Occipital lobe (tissue), 1 donor: ENCODE measurements at regions not wholly inside any gene's neighbourhood (a gene's known extent, or its start where the extent isn't known, plus 50 kb on each side); places are given as distances from the start of the nearest gene placed in this dataset.

Source experiments
- DNase-seq: peaks from one replicate; lab custom pipeline; 2025; lab: John Stamatoyannopoulos, UW

GRCh38 chr16:85484347-85485300, 128.5 kb upstream of the GSE1 start:
- DNase-seq: no peak

DNA sequence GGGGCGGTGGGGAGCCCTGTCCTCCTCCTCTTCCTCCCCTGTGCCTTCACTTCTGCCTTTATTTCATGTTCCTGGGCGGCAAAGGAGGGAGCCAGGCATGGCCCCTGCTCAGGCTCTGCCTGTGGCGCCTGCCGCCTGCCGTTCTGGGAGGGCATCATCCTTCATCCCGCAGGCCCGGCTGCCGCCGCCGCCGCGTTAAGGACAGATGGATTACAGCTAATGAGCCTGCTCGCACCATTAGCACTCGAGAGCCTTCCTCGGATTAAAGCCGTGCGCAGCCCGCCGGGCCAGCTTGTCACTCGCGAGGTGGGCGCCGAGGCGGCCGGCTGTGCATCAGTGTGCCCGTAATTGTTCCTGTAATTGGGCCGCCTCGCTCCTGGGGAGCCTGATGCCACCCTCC, 127.7 kb upstream of the GSE1 start:
- DNase-seq: no peak

- no peak for DNase-seq
Observed at GRCh38 chr16:85486256-85486915, 126.7 kb upstream of the GSE1 start.

- DNase-seq: no peak
Observed at GRCh38 chr16:85488414-85488813, 124.7 kb upstream of the GSE1 start.

DNA sequence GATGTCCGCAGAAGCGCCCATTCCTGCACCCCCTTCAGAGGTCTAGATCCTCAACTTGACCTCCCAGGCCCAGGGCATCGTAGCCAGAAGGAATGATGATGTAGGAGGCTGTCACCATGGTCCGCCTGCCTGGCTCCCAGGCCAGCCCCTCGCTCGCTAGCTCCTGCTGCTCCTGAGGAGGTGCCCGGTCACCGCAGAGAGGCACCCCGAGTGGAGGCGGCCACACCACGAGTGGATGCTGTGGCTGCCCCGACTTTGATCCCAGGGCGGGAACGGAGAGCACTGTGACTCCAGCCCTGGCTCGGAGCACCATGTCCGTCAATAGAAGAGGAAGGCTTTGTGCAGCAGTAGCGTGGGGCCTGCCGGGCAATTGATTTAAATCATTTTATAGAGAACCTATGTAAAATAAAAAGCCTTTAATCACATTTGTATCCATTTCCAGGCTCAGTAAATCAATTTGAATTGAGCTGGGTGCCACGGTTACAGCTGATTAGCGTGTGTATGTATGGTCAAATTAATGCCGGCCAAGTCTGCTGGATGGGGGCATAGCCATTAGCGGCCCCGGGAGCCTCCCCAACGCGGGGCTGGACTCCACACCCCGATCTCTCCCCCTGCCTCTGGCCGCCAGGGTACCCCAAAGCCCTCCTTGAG, 122.6 kb upstream of the GSE1 start:
- no peak for DNase-seq

DNA sequence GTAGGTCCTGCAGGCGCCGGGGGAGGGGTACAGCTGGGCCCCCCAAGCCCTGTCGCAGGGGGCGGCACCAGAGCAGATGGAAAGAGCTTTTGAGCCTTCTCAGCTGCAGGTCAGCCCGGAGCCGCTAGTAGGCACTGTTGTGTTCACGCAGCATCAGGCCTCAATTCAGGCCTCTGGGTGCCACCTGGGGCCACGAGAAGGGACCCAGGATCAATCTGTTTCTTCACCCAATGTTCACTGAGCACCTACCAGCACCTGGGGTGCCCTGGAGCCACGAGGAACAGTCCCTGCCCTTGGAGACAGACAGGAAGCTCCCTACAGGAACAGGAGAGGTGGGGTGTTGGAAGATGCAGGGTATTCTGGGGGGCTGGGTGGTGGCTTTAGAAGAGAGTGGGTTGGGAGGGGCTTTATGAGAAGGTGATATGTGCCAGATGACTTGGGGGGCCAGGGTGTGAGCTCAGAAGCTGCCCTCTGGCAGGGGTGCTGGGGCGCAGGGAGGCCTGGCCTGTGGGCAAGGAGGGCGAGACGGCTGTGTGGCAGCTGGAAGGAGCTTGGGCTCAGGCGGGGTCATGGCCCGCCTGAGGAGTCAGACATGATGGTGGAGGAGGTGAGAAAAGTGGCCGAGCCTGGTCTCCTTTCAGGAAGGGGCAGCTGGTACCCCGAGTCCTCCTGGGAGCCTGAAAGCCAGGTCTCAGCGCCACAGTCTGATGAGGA, 121.9 kb upstream of the GSE1 start:
- no peak for DNase-seq

GRCh38 chr16:85491798-85492294, 121.3 kb upstream of the GSE1 start:
- DNase-seq: peak; percentile 61

- no peak for DNase-seq
Observed at GRCh38 chr16:85492295-85492864, 120.7 kb upstream of the GSE1 start.

GRCh38 chr16:85494315-85494714, 118.8 kb upstream of the GSE1 start:
- no peak for DNase-seq

DNA sequence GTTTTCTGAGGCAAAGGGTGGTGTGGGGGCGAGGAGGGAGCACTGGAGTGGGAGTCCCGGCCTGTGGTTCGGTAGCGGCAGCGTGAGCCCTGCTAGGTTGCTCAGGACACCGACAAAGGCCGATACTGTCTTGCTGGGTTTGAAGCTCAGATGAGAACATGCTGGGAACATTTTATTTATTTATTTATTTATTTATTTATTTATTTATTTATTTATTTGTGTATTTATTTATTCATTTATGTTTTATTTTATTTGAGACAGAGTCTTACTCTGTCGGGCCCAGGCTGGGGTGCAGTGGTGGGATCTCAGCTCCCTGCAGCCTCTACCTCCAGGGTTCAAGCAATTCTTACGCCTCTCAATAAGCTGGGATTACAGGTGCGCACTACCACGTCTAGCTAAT, 117.9 kb upstream of the GSE1 start:
- no peak for DNase-seq

- DNase-seq: no peak
Observed at GRCh38 chr16:85495823-85496538, 117.1 kb upstream of the GSE1 start.

- DNase-seq: no peak
Observed at GRCh38 chr16:85497622-85498314, 115.4 kb upstream of the GSE1 start.

GRCh38 chr16:85498607-85499006, 114.5 kb upstream of the GSE1 start:
- DNase-seq: no peak

GRCh38 chr16:85500220-85500619, 112.9 kb upstream of the GSE1 start:
- no peak for DNase-seq

GRCh38 chr16:85501900-85502299, 111.2 kb upstream of the GSE1 start:
- DNase-seq: no peak

DNA sequence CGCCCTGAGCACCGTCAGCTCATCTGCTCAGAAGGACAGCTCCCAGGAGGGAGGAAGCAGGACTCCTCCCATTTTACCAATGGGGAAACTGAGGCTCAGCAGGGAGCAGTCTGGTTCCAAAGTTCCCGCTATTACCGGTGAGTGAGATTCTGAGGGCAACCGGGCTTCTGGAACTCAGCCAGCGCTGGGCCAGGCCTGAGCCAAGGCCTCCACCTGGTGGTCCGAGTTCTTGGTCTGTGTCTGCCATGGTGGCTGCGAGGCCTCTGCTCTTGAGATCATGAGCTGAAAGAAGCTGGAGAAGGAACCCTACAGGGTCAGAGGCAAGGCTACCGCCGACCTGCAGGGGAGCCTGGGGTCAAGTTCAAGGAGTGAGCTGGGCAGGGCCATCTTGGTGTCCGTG, 110.8 kb upstream of the GSE1 start:
- DNase-seq: no peak

GRCh38 chr16:85503679-85504231, 109.4 kb upstream of the GSE1 start:
- DNase-seq: no peak

DNA sequence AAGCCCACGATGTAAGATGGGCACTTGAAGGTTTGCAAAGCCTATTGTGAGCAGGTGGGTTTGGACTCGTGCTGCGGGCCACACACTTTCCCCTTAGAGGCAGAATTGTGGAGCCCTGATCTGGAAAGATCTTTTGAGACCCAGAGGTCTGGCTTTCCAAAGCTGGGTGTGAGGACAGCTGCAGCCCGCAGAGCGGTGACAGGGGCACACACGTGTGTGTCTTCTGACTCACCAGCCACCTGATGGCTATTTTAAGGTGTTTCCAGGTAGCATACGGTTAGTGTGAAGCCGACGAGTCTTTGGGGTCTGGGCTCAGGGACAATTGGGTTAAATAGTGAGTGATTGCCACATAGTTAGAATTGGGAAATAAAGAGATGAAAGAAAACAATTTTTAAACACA, 108.9 kb upstream of the GSE1 start:
- no peak for DNase-seq

GRCh38 chr16:85505794-85506634, 107.1 kb upstream of the GSE1 start:
- DNase-seq: no peak
